ENCODE measurements at regions not wholly inside any gene's neighbourhood (a gene's known extent, or its start where the extent isn't known, plus 50 kb on each side); places are given as distances from the start of the nearest gene placed in this dataset.

DNA sequence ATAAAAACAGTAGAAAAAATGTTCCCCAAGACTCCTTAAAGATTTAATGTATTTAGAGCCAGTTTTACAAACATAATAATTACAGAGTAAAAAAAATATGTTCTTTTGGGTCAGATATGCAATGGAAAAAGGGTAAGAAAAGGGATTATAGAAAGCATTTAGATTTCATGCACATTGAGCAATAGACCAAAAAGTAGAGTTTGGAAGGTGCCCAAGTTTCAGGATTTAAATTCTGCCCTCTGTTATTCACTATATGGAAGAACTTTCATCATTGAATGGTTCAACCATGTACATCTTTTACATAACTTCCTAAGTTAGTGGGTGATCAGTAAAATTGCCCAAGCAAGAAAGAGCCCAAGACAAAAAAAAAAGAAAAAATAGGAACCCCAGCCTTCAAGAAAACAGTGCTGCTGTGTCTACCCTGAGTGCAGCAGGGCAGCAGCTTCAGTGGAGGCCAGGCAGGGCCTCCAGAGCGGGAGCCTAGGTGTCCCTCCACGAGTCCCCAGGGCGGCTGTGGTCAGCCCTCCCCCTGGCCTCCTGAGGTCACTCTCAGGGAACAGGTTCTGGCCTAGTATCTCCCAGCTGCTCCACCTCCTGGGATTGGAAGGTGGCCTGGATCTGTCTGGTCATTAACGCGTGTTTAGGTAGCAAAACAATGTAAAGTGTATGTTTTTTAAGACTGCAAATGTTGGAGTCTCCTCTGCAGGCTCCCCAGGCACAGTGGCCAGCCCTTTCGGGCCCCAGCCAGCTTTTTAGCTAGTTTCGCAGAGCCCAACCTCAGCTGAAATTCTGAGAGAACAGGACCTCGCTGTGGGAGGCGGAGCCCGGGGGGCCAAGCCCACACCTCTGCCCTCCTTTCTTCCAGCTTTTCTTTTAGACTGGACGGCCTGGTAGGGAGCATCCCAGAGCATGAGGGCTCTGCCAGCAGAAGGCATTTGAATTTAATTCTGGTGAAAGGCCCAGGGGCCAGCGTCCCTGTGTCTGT is 77.3 kb downstream of the TEX51 start:
- DNase-seq (ENCODE audit: low read depth in 1 of 2, low spot score in 1 of 2): peak in 1 of 2 experiments; percentile 45
- TF ChIP-seq GABPA (IDR thresholded peaks at IDR 0.05; ENCODE audit: low read depth) (no peak), SPI1 (IDR thresholded peaks at IDR 0.05; ENCODE audit: borderline replicate concordance, low read depth) (no peak), POLR2AphosphoS5 (IDR thresholded peaks at IDR 0.05; ENCODE audit: low read depth) (no peak)
- TF ChIP-seq, protein P1, sequence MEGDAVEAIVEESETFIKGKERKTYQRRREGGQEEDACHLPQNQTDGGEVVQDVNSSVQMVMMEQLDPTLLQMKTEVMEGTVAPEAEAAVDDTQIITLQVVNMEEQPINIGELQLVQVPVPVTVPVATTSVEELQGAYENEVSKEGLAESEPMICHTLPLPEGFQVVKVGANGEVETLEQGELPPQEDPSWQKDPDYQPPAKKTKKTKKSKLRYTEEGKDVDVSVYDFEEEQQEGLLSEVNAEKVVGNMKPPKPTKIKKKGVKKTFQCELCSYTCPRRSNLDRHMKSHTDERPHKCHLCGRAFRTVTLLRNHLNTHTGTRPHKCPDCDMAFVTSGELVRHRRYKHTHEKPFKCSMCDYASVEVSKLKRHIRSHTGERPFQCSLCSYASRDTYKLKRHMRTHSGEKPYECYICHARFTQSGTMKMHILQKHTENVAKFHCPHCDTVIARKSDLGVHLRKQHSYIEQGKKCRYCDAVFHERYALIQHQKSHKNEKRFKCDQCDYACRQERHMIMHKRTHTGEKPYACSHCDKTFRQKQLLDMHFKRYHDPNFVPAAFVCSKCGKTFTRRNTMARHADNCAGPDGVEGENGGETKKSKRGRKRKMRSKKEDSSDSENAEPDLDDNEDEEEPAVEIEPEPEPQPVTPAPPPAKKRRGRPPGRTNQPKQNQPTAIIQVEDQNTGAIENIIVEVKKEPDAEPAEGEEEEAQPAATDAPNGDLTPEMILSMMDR (IDR thresholded peaks at IDR 0.05; ENCODE audit: insufficient read depth, low read length): no peak
- TF ChIP-seq, protein P2, sequence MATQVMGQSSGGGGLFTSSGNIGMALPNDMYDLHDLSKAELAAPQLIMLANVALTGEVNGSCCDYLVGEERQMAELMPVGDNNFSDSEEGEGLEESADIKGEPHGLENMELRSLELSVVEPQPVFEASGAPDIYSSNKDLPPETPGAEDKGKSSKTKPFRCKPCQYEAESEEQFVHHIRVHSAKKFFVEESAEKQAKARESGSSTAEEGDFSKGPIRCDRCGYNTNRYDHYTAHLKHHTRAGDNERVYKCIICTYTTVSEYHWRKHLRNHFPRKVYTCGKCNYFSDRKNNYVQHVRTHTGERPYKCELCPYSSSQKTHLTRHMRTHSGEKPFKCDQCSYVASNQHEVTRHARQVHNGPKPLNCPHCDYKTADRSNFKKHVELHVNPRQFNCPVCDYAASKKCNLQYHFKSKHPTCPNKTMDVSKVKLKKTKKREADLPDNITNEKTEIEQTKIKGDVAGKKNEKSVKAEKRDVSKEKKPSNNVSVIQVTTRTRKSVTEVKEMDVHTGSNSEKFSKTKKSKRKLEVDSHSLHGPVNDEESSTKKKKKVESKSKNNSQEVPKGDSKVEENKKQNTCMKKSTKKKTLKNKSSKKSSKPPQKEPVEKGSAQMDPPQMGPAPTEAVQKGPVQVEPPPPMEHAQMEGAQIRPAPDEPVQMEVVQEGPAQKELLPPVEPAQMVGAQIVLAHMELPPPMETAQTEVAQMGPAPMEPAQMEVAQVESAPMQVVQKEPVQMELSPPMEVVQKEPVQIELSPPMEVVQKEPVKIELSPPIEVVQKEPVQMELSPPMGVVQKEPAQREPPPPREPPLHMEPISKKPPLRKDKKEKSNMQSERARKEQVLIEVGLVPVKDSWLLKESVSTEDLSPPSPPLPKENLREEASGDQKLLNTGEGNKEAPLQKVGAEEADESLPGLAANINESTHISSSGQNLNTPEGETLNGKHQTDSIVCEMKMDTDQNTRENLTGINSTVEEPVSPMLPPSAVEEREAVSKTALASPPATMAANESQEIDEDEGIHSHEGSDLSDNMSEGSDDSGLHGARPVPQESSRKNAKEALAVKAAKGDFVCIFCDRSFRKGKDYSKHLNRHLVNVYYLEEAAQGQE (IDR thresholded peaks at IDR 0.05; ENCODE audit: insufficient replicate concordance, low read depth): no peak
- H3K4me3 ChIP-seq (replicated peaks; ENCODE audit: insufficient read depth, low read length): no peak overlapping the region
- H3K27me3 ChIP-seq (ENCODE audit: insufficient read depth, poor library complexity, severe bottlenecking): peaks cover 4% of the 10 kb centered on the region
- H3K27ac ChIP-seq (replicated peaks): no peak overlapping the region

GRCh38 chr2:126976721-126977328 is 78.1 kb downstream of the TEX51 start:
- Histone ChIP-seq H3K27me3 (ENCODE audit: insufficient read depth, poor library complexity, severe bottlenecking) (no peaks in the 10 kb centered on the region), H3K4me3 (replicated peaks; ENCODE audit: insufficient read depth, low read length) (no peak overlapping the region), H3K27ac (replicated peaks) (no peak overlapping the region)
- DNase-seq (ENCODE audit: low read depth in 1 of 2, low spot score in 1 of 2): no peak
- no peak for TF ChIP-seq POLR2AphosphoS5 (IDR thresholded peaks at IDR 0.05; ENCODE audit: low read depth)
- TF ChIP-seq, protein P1 (IDR thresholded peaks at IDR 0.05; ENCODE audit: insufficient read depth, low read length): no peak
- TF ChIP-seq SPI1 (IDR thresholded peaks at IDR 0.05; ENCODE audit: borderline replicate concordance, low read depth): no peak
- no peak for TF ChIP-seq GABPA (IDR thresholded peaks at IDR 0.05; ENCODE audit: low read depth)
- TF ChIP-seq, protein P2 (IDR thresholded peaks at IDR 0.05; ENCODE audit: insufficient replicate concordance, low read depth): no peak

GRCh38 chr2:126978333-126978732 is 79.6 kb downstream of the TEX51 start:
- no peaks in the 10 kb centered on the region for H3K27me3 ChIP-seq (ENCODE audit: insufficient read depth, poor library complexity, severe bottlenecking)
- no peak overlapping the region for H3K27ac ChIP-seq (replicated peaks)
- TF ChIP-seq SPI1 (IDR thresholded peaks at IDR 0.05; ENCODE audit: borderline replicate concordance, low read depth) (no peak), POLR2AphosphoS5 (IDR thresholded peaks at IDR 0.05; ENCODE audit: low read depth) (no peak), GABPA (IDR thresholded peaks at IDR 0.05; ENCODE audit: low read depth) (no peak)
- TF ChIP-seq, protein P1 (IDR thresholded peaks at IDR 0.05; ENCODE audit: insufficient read depth, low read length): no peak
- TF ChIP-seq, protein P2 (IDR thresholded peaks at IDR 0.05; ENCODE audit: insufficient replicate concordance, low read depth): no peak
- H3K4me3 ChIP-seq (replicated peaks; ENCODE audit: insufficient read depth, low read length): no peak overlapping the region
- DNase-seq (ENCODE audit: low read depth in 1 of 2, low spot score in 1 of 2): no peak

Measured in HL-60 (cell line).